Endothelial cell of umbilical vein (primary cell): ENCODE measurements at regions not wholly inside any gene's neighbourhood (a gene's known extent, or its start where the extent isn't known, plus 50 kb on each side); places are given as distances from the start of the nearest gene placed in this dataset.

Experiments
- JUN ChIP-seq: IDR thresholded peaks from 2 replicates; pipeline ENCODE4 v1.6.1; 2011; ENCODE audit warnings: borderline replicate concordance, low read depth; ENCODE audit not compliant: insufficient read length, insufficient read depth
- TF ChIP-seq, protein P1 (sequence below), 2 donors: IDR thresholded peaks; 1 replicate in 1 of 2; 2 replicates in 1 of 2; pipeline ENCODE4 v1.5.1; 2011; ENCODE audit warnings: low read length in 2 of 2, mild to moderate bottlenecking in 2 of 2, moderate library complexity in 2 of 2, control low read depth in 1 of 2, inconsistent platforms in 1 of 2, low read depth in 1 of 2; ENCODE audit not compliant: insufficient read depth in 1 of 2; ENCODE audit errors: extremely low read depth in 1 of 2

DNA sequence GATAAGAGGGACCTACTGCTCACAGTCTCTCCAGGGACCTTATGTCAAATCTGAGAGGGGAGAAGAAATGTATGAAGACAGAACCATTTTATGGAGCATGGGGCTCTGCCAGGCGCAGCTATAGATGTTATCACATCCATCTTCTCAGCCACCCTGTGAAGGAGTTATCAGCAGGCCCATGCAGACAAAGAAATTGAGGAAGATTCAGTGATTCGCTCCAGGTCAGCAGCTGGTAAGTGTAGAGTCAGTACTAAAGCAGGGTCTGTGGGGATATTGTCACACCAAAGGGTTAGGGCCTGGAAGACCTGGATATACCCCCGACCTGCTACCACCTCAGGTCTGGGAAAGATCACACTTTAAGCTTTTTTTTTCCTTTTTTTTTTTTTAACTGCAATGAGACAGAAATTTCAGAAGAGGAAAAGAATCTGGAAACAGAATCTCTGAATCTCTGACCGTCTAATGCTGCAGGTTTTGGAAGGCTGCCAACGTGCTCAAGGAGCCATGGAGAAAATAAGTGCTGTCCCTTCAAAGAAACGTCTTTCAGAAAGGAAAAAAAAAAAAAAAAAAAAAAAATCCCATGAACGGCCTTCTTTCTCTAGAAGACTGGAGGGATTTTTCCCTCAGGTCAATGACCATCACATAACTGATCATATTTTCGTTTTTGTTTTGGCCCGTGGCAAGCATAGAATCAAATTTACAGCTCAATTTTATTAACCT, 73.3 kb upstream of the PLEKHG7 start:
- no peak for TF ChIP-seq JUN
- TF ChIP-seq, protein P1, sequence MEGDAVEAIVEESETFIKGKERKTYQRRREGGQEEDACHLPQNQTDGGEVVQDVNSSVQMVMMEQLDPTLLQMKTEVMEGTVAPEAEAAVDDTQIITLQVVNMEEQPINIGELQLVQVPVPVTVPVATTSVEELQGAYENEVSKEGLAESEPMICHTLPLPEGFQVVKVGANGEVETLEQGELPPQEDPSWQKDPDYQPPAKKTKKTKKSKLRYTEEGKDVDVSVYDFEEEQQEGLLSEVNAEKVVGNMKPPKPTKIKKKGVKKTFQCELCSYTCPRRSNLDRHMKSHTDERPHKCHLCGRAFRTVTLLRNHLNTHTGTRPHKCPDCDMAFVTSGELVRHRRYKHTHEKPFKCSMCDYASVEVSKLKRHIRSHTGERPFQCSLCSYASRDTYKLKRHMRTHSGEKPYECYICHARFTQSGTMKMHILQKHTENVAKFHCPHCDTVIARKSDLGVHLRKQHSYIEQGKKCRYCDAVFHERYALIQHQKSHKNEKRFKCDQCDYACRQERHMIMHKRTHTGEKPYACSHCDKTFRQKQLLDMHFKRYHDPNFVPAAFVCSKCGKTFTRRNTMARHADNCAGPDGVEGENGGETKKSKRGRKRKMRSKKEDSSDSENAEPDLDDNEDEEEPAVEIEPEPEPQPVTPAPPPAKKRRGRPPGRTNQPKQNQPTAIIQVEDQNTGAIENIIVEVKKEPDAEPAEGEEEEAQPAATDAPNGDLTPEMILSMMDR (IDR thresholded peaks at IDR 0.05; ENCODE audit: extremely low read depth in 1 of 2, insufficient read depth in 1 of 2, low read depth in 1 of 2, low read length in 2 of 2): no peak
